ENCODE measurements at regions not wholly inside any gene's neighbourhood (a gene's known extent, or its start where the extent isn't known, plus 50 kb on each side); places are given as distances from the start of the nearest gene placed in this dataset.

- DNase-seq (ENCODE audit: low spot score) = no peak
Observed at GRCh38 chr9:87085073-87085472, 137.8 kb upstream of the GAS1 start.

GRCh38 chr9:87085521-87085920 is 138.2 kb upstream of the GAS1 start:
- DNase-seq (ENCODE audit: low spot score) = no peak

- DNase-seq (ENCODE audit: low spot score) = no peak
Observed at GRCh38 chr9:87086221-87086818, 139.0 kb upstream of the GAS1 start.

- DNase-seq (ENCODE audit: low spot score) = no peak
Observed at GRCh38 chr9:87087197-87087596, 139.9 kb upstream of the GAS1 start.

- no peak for DNase-seq (ENCODE audit: low spot score)
Observed at GRCh38 chr9:87088192-87088591, 140.9 kb upstream of the GAS1 start.

GRCh38 chr9:87088621-87089365 is 141.5 kb upstream of the GAS1 start:
- no peak for DNase-seq (ENCODE audit: low spot score)

- DNase-seq (ENCODE audit: low spot score) = no peak
Observed at GRCh38 chr9:87089506-87089905, 142.2 kb upstream of the GAS1 start.

GRCh38 chr9:87089929-87090328 is 142.6 kb upstream of the GAS1 start:
- DNase-seq (ENCODE audit: low spot score) = no peak

- DNase-seq (ENCODE audit: low spot score) = no peak
Observed at GRCh38 chr9:87093777-87094176, 146.5 kb upstream of the GAS1 start.

- DNase-seq (ENCODE audit: low spot score) = no peak
Observed at GRCh38 chr9:87095951-87096350, 148.6 kb upstream of the GAS1 start.

- no peak for DNase-seq (ENCODE audit: low spot score)
Observed at GRCh38 chr9:87096506-87096905, 149.2 kb upstream of the GAS1 start.

GRCh38 chr9:87097238-87097637 is 149.9 kb upstream of the GAS1 start:
- DNase-seq (ENCODE audit: low spot score) = no peak

- DNase-seq (ENCODE audit: low spot score) = no peak
Observed at GRCh38 chr9:87099407-87099806, 152.1 kb upstream of the GAS1 start.

- no peak for DNase-seq (ENCODE audit: low spot score)
Observed at GRCh38 chr9:87100001-87100400, 152.7 kb upstream of the GAS1 start.

GRCh38 chr9:87102126-87102525 is 154.8 kb upstream of the GAS1 start:
- DNase-seq (ENCODE audit: low spot score) = no peak

- DNase-seq (ENCODE audit: low spot score) = no peak
Observed at GRCh38 chr9:87107072-87107471, 159.8 kb upstream of the GAS1 start.

GRCh38 chr9:87108661-87109060 is 161.4 kb upstream of the GAS1 start:
- no peak for DNase-seq (ENCODE audit: low spot score)

GRCh38 chr9:87109231-87109631 is 161.9 kb upstream of the GAS1 start:
- DNase-seq (ENCODE audit: low spot score) = no peak

- no peak for DNase-seq (ENCODE audit: low spot score)
Observed at GRCh38 chr9:87109851-87110250, 162.5 kb upstream of the GAS1 start.

GRCh38 chr9:87111010-87111409 is 163.7 kb upstream of the GAS1 start:
- no peak for DNase-seq (ENCODE audit: low spot score)

- DNase-seq (ENCODE audit: low spot score) = no peak
Observed at GRCh38 chr9:87112656-87113055, 165.3 kb upstream of the GAS1 start.

GRCh38 chr9:87113874-87114273 is 166.6 kb upstream of the GAS1 start:
- DNase-seq (ENCODE audit: low spot score) = no peak

- no peak for DNase-seq (ENCODE audit: low spot score)
Observed at GRCh38 chr9:87115785-87116184, 168.5 kb upstream of the GAS1 start.

GRCh38 chr9:87116492-87116891 is 169.2 kb upstream of the GAS1 start:
- DNase-seq (ENCODE audit: low spot score) = no peak
